ENCODE measurements at regions not wholly inside any gene's neighbourhood (a gene's known extent, or its start where the extent isn't known, plus 50 kb on each side); places are given as distances from the start of the nearest gene placed in this dataset.

DNA sequence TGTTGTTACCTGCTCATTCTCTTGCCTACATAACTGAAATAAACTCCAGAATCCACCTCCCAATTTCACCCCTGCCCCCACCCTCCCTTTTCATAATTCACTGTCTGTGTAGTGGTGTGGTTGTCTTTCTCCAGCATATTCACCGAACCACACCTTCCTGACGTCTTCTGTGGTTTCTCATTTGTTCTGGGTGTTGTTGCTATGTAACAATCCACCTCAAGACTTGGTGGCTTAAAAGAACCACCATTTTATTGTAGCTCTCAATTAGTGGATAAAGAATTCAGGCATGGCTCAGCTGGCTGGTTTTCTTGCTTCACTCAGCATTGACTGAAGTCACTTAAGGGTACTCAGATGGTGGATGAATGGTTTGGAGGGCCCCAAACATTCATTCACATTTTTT lies 229.8 kb downstream of the MAF start:
- no peak for DNase-seq (ENCODE audit: low spot score)

DNA sequence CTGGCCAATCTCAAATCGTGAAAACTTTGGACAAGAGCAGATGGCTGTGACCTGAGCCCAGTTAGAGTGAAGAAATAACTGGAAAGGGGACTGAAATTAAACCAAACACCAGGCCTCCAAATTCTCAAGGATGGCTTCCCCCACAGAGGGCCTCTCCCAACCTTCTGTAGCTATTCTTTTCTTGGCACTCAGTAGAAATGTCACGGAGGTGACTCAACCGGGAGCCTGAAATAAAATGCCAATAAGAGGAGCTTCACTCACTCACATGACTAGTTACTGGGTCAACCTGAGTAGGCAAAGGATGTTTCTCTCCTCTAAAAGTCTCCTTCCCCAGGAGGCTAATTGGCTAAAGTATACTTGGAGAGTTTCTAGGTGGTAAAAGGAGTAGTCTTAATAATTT lies 230.7 kb downstream of the MAF start:
- no peak for DNase-seq (ENCODE audit: low spot score)

DNA sequence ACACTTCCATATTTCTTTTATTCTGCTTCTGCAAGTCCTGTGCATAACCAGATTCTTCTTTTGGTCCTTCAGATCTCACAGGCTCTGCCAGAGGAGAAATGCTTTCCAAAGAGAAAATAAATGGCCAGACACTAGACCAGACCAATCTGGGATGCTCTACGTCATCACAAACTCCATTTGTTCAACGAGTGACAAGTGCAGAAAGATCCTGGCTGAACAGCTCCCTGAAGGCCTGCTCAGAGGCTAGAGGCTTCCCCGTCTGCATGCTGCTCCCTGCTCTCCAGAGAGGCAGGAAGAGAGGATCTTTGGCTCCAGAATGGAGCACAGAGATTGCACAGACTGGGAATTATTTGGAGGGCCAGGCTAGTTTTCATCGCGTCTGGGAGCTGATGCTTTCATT lies 232.7 kb downstream of the MAF start:
- DNase-seq (ENCODE audit: low spot score): no peak

DNA sequence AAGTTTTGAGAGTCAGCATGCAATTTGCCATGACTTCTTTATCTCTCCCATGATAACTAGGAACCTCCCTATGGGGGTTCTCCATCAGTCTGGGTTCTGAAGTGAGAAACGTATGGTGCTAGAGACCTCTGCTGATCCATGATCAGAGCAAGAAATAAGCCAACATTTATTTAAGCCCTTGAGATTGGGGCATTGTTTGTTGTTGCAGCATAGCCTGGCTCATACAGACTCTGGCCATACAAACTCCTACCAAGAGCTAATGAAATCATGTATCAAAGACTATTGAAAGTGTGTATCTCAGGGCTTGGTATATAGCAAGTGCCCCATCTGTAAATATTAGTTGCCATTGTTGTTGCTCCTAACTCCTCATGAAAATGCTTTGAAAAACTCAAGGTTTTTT lies 233.9 kb downstream of the MAF start:
- no peak for DNase-seq (ENCODE audit: low spot score)

DNA sequence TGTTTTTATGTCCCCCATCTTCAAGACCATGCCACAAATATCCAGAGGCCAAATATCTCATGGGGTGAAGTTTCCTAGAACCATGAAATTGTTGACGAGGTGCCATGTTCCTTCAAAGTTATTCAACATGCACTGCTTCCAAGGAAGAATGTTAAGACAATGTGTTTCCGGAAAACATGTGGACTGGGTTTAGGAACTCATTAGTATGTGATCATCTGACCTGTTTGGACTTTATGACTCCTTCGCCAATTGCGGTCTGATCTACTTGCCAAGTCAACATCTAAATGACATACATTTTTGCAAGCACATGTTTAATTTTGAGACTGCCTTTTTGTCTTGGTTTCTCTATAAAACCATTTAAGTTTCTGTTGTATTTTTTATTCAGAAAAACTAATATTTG lies 234.8 kb downstream of the MAF start:
- DNase-seq (ENCODE audit: low spot score): no peak

DNA sequence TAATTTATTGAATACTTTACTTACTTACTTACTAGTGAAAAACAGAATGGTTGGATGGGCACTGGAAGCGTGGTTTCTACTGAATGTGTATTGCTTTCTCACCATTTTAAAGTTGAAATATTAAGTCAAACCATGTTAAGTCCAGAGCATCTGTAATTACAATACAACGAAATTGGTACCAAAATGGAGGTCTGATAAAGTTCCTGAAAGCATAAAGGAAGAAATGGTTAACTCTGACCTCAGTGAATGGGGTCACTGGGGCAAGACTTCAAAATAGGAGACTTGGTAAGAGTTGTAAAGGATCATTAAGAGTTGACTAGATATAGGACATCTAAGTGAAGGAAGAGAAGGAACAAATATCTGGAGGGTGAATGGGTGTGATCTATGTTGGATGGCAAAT lies 237.1 kb downstream of the MAF start:
- no peak for DNase-seq (ENCODE audit: low spot score)

DNA sequence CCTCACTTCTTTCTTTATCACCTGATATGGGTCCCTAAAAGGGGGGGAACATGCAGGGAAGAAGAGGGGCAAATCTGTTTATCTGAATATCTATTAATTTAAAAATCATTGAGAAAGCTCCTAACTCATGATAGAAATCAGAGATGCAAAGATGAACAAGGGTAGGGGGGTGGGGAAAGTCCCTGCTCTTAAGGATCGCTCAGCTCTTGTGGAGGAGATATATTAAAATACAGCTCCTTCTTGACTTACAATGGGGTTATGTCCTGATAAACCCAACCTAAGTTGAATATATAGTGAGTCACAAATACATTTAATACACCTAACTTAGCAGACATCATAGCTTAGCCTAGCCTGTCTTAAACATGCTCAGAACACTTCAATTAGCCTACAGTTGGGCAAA lies 237.5 kb downstream of the MAF start:
- no peak for DNase-seq (ENCODE audit: low spot score)

DNA sequence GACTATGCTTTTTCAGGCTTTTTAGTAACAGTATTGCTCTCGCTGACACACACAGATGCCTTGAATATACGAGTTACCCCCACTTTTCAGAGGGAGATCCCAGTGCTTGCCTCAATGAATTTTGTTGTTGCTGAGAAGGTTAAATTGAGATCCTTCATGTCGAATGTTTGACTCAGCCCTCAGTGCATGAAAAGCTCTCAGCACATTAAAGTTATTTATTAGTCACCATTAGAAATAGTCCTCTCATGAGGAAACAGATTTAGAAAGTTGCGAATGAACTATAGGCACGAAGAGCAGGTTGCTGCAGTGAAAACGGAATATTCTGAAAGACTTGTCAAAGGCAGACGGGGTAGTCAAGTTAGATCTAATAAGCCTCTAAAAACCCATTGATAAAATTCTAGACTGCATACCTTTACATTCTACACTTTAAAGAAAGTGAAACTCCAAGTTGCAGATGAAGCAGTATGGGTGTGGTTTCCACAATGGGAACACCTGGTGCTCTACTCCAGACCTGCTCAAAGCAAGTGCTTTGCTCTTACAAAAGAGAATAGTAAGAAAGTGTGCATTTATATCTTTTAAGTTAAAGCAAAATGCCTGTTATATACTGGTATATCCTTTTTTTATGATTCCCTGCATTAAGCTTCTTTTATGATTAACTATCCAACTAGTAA lies 238.1 kb downstream of the MAF start:
- DNase-seq (ENCODE audit: low spot score): no peak

DNA sequence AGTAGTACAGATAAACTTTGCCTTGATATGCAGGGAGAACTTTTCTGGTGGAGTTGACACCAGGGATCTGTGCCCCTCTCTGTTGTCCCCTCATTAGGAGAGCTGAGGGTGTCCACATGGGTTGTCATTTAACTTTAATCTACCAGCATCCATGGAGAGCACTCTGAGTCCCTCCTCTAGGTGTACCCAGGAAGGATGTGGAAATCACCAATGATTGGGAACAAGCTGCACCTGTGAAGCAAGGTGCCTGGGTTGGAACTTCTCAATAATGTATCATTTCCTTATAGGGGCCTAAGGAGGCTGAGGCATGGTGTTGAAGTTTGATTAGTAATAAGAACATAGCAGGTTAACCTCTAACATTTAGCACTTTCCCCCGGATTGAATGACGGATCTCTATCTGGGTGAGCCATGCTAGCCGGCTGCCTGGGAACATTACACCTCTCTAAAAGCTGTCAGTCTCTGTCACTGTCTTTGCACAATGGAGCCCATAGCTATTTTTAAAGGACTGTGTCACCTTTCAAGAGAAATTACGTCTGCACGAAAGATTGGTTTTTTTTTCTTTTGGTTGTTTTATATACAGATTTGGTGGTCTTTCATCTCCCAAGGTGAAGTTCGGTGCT lies 239.3 kb downstream of the MAF start:
- no peak for DNase-seq (ENCODE audit: low spot score)

DNA sequence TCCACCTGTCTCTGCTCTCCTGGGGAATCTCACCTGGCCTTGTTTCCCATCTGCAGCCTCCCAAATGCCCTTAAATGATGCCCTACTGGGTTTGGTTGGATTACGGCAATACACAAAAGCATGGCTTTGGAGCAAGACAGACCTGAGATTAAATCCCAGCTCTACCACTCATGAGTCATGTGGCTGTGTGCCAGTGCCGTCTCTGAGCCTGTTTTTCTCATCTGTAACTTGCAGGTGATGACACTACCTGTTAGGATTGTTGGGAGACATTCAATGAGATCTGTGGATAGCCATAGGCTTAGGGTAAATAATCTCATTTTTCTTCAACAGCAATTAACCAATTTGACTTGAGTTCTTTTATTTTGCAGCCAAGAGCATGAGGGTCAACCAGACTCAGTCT lies 240.3 kb downstream of the MAF start:
- DNase-seq (ENCODE audit: low spot score): no peak

DNA sequence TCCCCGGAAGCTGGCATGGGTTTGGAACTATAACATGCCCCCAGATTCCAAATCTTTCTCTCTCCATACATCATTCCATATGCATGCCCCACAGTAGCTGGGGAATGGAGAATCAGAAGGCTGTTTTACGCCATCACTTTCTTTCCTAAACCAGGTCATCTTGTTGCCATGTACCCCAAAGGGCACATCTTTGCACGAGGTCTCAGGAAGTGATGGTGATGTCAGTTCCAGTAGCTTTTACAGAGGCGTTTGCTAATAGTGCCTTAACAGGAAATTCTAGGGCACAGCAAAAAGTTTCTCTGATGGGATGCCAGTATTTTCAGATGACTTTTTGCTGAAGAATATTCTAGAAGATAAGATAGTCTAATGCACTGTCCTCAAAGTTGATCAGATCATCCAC lies 241.5 kb downstream of the MAF start:
- no peak for DNase-seq (ENCODE audit: low spot score)

DNA sequence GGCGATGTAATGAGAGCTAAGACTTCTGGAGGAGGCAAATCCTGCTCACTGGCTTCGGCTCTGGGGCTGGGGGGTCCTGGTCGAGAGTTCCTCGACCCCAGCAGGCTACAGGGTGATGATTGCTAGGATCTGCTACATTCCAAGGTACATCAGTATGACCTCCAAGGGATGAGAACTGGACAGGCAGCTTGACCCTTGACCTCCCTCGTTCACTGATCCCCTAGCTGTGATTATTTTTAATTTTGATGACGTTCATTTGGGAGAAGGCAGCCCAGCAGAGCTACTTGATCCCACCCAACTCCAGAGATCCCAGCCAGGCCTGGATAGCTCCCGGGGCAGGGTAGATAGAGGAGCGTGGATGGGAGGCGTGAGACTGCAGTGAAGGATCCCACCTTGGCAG lies 242.3 kb downstream of the MAF start:
- DNase-seq (ENCODE audit: low spot score): no peak

DNA sequence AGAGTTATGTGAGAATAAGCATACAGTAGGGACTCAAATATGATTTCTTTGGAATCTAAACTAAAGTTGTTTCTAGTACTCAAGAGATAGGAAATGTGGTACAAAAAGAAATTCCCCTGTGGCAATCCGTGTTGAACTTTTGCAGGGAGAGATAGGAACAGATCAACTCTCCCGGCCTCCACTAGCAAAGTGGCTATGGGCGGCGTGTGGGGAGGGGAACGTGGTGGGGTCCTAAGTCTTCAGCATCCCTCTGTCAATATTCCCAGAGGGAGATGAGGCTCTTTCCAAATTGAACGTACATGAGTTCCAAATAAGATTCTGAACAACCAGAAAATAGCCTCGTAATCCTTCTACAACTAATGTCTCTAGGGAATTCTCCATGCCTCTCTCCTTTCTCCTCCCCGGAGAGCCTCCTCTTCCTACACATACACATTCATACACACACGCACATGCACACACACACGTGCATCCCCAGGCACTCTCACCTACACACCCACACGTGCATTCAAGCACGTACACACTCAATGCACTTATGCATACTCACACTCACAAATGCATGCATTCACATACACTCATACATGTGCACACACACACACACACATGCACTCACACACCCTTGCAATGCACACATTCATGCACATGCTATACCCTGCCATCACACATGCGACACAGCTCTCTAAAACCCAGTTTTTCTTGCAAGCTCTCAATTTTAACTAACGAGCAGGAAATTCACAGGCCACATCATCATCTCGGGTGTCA lies 244.8 kb downstream of the MAF start:
- DNase-seq (ENCODE audit: low spot score): no peak

DNA sequence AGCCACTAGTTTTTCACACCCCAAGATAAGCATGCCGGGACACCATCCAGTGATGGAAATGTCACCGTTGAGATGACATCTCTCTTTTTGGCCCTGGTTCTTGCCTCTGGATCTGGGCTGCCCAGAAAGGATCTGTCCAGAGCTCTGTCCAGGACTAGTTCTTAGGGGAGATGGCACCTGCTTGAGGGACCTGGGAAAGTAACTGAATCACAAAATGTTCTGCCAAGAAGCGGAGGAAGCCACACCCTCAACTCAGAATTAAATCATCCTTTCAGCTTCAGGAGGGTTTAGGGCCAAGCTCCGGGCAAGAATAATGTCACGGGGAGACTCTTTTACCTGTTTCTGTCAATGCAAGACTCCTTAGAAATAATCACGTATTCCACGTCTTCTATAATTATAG lies 248.6 kb downstream of the MAF start:
- DNase-seq (ENCODE audit: low spot score): no peak

DNA sequence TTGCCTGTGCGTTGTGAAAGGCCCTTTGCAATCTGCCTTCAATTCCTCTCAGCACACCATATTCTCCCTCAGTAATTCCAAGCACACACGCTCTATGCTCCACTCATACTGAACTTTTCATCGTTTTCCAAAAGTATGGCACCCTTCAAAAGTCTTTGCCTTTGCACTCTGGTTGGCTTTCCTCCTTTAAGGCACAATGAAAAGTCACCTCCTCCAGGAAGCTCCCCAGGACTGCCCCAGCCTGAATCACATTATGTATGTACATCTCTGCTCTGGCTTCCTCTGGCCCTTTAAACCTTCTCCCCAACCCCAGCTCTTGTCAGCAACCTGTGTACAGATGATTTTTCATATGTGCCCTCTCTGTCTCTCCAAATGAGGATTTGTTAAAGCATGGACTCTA lies 250.7 kb downstream of the MAF start:
- DNase-seq (ENCODE audit: low spot score): no peak

DNA sequence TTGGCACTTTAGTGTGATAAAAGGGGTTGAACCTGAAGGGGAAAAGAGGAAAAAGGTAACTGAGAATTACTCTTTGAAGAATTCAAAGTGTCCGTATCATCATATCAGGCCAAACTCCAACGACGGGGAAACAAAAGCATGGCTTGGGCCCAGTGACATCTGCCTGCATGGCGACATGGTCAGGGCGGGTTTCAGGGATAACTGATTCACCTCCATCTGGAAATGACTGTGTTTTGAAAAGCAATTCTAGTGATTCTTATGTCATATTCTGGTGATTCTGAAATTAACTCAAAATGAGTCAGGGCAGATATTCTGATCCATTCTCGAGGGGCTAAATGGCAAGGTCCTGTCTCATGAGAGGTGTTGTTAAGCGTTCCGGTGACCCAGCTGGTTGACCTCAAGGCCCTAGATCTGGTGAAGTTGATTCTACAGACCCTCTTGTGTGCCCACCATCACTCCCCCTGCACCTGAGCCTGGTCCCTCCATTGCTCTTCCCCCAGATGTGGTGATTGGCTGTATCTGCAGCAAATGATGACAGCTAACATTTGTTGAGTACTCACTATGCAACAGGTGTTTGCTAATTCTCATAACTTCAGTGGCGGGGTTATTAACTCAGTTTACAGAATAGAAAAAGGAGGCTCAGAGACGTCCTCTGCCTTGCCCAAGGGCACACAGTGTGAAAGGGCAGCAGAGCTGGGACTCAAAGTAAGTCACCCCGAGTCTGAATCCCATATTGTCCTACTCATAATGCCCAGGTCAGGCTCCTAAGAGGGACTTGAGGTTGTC lies 251.8 kb downstream of the MAF start:
- DNase-seq (ENCODE audit: low spot score): no peak

DNA sequence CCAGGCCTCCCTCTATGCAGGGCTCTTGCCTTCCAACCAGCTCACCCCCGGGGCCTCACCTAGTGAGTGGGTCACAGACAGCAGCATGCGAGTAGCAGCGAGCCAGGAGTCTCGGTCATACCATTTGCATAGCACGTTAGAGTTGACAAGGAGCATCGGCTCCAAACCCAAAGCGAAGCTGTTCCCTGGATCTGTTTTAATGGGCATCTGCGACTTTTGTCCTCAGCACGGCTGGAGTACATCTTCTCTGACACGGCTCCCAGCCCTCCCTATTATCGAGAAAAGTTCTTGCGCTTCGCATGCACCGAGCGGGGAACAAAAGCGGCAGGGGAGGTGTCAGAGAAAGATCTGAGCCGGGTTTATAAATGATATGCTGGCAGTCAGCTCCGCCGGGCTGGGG lies 253.3 kb downstream of the MAF start:
- DNase-seq (ENCODE audit: low spot score): no peak

DNA sequence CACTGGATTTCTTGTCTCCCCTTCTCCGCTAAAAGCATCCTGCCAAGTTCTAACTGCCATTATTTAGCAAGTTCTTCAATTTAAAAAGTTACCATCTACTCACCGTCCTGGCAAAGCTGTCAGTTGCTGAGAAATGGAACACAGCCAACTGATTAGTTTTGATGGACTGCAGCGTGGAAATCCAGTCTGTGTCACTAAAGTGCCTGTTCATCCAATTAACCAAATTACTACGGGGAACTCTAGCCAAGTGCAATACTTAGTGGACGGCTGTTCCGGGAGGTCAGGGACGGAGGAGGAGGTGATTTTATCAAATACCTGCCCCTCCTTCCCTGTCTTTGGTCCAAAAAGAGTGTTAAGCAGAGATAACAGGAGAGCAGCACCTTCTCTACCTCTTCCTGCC lies 260.7 kb downstream of the MAF start:
- no peak for DNase-seq (ENCODE audit: low spot score)

DNA sequence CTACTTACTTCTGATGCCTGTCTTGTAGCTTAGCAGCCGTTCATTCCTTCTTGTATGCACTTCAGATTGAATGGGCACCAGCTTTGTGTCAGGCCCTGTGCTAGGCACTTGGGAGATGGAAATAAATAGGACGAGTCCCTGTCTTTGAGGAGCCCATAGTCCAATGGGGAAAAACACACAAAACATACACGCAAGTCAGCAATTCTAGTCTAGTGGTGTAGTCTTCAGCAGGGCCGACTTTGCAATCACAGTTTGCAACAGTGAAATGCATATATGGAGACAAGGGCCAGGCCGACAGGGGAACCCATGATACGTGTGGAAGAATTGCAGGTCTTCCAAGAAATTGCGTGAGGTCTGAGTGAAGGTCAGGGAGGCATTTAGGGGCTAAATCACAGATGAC lies 262.6 kb downstream of the MAF start:
- DNase-seq (ENCODE audit: low spot score): no peak

DNA sequence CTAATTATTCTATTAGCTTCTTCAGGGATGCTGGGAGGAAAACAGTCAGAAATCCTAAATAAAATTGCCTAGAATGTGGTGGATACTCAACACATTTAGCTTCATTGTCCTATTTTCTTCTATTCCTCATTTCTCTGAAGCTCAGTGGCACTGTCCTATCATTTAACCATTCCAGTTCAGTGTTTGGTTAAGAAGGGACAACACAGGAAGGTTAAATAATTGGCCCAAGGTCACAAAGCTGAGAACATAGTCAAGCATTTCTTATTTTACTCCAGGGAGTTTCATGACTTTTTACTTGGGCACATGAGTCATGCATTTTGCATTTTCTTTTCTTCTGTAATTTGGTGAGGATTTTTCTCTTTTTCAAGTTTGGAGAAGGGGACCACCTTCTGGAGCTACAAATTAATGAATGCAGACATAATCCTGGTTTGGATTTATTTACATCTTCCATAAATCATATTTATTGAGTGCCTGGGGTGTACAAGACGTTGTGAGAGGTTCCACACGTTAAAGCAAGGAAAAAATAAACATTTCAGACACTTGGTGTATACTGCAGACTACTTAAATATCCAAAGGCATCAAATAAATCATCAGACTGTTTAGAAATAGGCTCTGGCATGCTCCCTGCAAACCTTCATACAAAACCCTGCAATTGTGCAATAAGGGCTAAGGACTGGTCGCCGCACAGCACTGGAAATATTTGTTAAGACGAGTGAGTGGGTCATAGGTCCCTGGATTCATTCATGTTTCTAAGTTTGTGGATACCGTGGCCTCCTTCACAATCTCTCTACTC lies 263.9 kb downstream of the MAF start:
- no peak for DNase-seq (ENCODE audit: low spot score)

DNA sequence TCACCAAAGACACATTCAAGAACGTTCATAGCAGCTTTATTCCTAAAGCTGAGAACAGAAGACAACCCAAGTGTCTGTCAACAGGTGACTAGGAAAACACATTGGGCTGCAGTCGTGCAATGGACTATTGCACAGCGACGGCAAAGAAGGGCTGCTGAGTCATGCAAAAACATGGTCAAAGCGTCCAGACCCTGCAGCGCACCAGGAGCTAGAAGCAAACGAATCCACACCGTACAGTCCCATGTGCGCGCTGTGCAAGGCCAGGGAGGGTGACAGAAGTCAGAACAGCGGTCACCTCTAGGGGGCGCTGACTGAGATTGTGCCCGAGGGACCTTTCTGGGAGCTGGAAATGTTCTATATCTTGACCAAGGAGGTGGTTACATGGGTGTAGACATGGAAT lies 266.4 kb downstream of the MAF start:
- DNase-seq (ENCODE audit: low spot score): peak; percentile 39

DNA sequence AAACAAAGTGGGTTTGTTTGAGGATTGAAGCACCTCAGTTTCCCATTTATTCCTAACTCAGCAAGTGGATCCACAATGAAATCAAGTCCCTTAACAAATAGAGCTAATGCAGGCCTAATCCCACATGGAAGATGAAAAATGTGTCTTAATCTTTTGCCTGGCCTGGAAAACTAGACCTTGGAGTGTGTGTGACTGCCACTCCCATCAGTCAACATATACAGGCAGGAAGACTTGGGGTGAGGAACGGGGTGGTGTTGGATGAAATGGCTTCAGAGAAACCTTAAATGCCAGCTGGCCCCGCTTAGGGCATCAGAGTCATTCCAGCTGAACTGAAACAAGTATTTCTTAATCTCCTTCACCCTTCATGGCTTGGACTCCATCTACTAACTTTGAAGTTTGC lies 269.5 kb downstream of the MAF start:
- DNase-seq (ENCODE audit: low spot score): no peak
